ENCODE measurements at regions not wholly inside any gene's neighbourhood (a gene's known extent, or its start where the extent isn't known, plus 50 kb on each side); places are given as distances from the start of the nearest gene placed in this dataset.

- no peak overlapping the region for H3K4me3 ChIP-seq (ENCODE audit: low read length in 2 of 2)
- no peaks in the 10 kb centered on the region for H3K79me1 ChIP-seq (ENCODE audit: low read depth, low read length)
- no peak overlapping the region for H3K4ac ChIP-seq (ENCODE audit: low read length)
- no peaks in the 10 kb centered on the region for H3K9me3 ChIP-seq (replicated peaks in 1 of 2; ENCODE audit: control insufficient read depth in 2 of 2, insufficient read depth in 1 of 2, low read depth in 1 of 2, low read length in 2 of 2)
- H3K14ac ChIP-seq (ENCODE audit: low read length) = no peak overlapping the region
- no peak overlapping the region for H3K27ac ChIP-seq (replicated peaks; ENCODE audit: low read length)
- H4K91ac ChIP-seq (ENCODE audit: low read depth, low read length, poor library complexity) = no peak overlapping the region
- no peak overlapping the region for H2AFZ ChIP-seq (ENCODE audit: low read length)
- no peak overlapping the region for H3K23ac ChIP-seq (ENCODE audit: low read depth, low read length, poor library complexity)
- no peak overlapping the region for H2AK5ac ChIP-seq (ENCODE audit: low read depth, low read length)
- H2BK5ac ChIP-seq (ENCODE audit: low read length) = no peak overlapping the region
- no peak overlapping the region for H2BK15ac ChIP-seq (ENCODE audit: low read length)
- no peak overlapping the region for H2BK120ac ChIP-seq (ENCODE audit: low read depth, low read length)
- DNase-seq (ENCODE audit: low spot score) = no peak
- no peaks in the 10 kb centered on the region for H3K36me3 ChIP-seq (replicated peaks in 1 of 2; ENCODE audit: control insufficient read depth in 2 of 2, insufficient read depth in 2 of 2, low read length in 2 of 2)
- H4K8ac ChIP-seq (ENCODE audit: low read depth, low read length) = no peak overlapping the region
- no peak overlapping the region for H2BK12ac ChIP-seq (ENCODE audit: low read length)
- no peaks in the 10 kb centered on the region for H3K4me1 ChIP-seq (ENCODE audit: control insufficient read depth in 2 of 2, insufficient read depth in 1 of 2, low read depth in 1 of 2, low read length in 2 of 2)
- no peaks in the 10 kb centered on the region for H3K27me3 ChIP-seq (ENCODE audit: control insufficient read depth in 3 of 3, insufficient read depth in 3 of 3, low read depth in 1 of 3, low read length in 3 of 3)
- no CpG with 5 or more reads among the region's 7 CpGs for WGBS, 2 donors (ENCODE audit: extremely low coverage in 2 of 2, insufficient read length in 2 of 2, insufficient replicate concordance in 1 of 2)
- no peak overlapping the region for H3K9ac ChIP-seq (ENCODE audit: low read depth, low read length, poor library complexity)
- H3K4me2 ChIP-seq (ENCODE audit: insufficient read depth, low read length, poor library complexity, severe bottlenecking) = no peak overlapping the region
- no peak overlapping the region for H3K18ac ChIP-seq (ENCODE audit: low read length)
Observed at GRCh38 chr6:159642995-159643394, 50.0 kb downstream of the SOD2 start.

- H3K14ac ChIP-seq (ENCODE audit: low read length) = no peak overlapping the region
- H2BK12ac ChIP-seq (ENCODE audit: low read length) = no peak overlapping the region
- H3K18ac ChIP-seq (ENCODE audit: low read length) = no peak overlapping the region
- H3K4me1 ChIP-seq (ENCODE audit: control insufficient read depth in 2 of 2, insufficient read depth in 1 of 2, low read depth in 1 of 2, low read length in 2 of 2) = no peaks in the 10 kb centered on the region
- H3K27ac ChIP-seq (replicated peaks; ENCODE audit: low read length) = no peak overlapping the region
- no peak overlapping the region for H3K9ac ChIP-seq (ENCODE audit: low read depth, low read length, poor library complexity)
- no peak for DNase-seq (ENCODE audit: low spot score)
- H2BK120ac ChIP-seq (ENCODE audit: low read depth, low read length) = no peak overlapping the region
- no peaks in the 10 kb centered on the region for H3K36me3 ChIP-seq (replicated peaks in 1 of 2; ENCODE audit: control insufficient read depth in 2 of 2, insufficient read depth in 2 of 2, low read length in 2 of 2)
- H3K4me3 ChIP-seq (ENCODE audit: low read length in 2 of 2) = no peak overlapping the region
- no peaks in the 10 kb centered on the region for H3K9me3 ChIP-seq (replicated peaks in 1 of 2; ENCODE audit: control insufficient read depth in 2 of 2, insufficient read depth in 1 of 2, low read depth in 1 of 2, low read length in 2 of 2)
- H3K4me2 ChIP-seq (ENCODE audit: insufficient read depth, low read length, poor library complexity, severe bottlenecking) = no peak overlapping the region
- WGBS, 2 donors (ENCODE audit: extremely low coverage in 2 of 2, insufficient read length in 2 of 2, insufficient replicate concordance in 1 of 2) = no CpG with 5 or more reads among the region's 1 CpG
- H2BK15ac ChIP-seq (ENCODE audit: low read length) = no peak overlapping the region
- no peaks in the 10 kb centered on the region for H3K79me1 ChIP-seq (ENCODE audit: low read depth, low read length)
- H2BK5ac ChIP-seq (ENCODE audit: low read length) = no peak overlapping the region
- H2AFZ ChIP-seq (ENCODE audit: low read length) = no peak overlapping the region
- H3K27me3 ChIP-seq (ENCODE audit: control insufficient read depth in 3 of 3, insufficient read depth in 3 of 3, low read depth in 1 of 3, low read length in 3 of 3) = no peaks in the 10 kb centered on the region
- no peak overlapping the region for H3K23ac ChIP-seq (ENCODE audit: low read depth, low read length, poor library complexity)
- no peak overlapping the region for H4K8ac ChIP-seq (ENCODE audit: low read depth, low read length)
- H4K91ac ChIP-seq (ENCODE audit: low read depth, low read length, poor library complexity) = no peak overlapping the region
- no peak overlapping the region for H2AK5ac ChIP-seq (ENCODE audit: low read depth, low read length)
- H3K4ac ChIP-seq (ENCODE audit: low read length) = no peak overlapping the region
Observed at GRCh38 chr6:159642481-159642880, 50.6 kb downstream of the SOD2 start.

- H3K36me3 ChIP-seq (replicated peaks in 1 of 2; ENCODE audit: control insufficient read depth in 2 of 2, insufficient read depth in 2 of 2, low read length in 2 of 2) = no peaks in the 10 kb centered on the region
- no peak overlapping the region for H3K18ac ChIP-seq (ENCODE audit: low read length)
- no peak overlapping the region for H2BK12ac ChIP-seq (ENCODE audit: low read length)
- no peak overlapping the region for H3K23ac ChIP-seq (ENCODE audit: low read depth, low read length, poor library complexity)
- no peaks in the 10 kb centered on the region for H3K9me3 ChIP-seq (replicated peaks in 1 of 2; ENCODE audit: control insufficient read depth in 2 of 2, insufficient read depth in 1 of 2, low read depth in 1 of 2, low read length in 2 of 2)
- no peak overlapping the region for H4K91ac ChIP-seq (ENCODE audit: low read depth, low read length, poor library complexity)
- WGBS, 2 donors (ENCODE audit: extremely low coverage in 2 of 2, insufficient read length in 2 of 2, insufficient replicate concordance in 1 of 2) = no CpG with 5 or more reads among the region's 6 CpGs
- no peak overlapping the region for H4K8ac ChIP-seq (ENCODE audit: low read depth, low read length)
- H3K79me1 ChIP-seq (ENCODE audit: low read depth, low read length) = no peaks in the 10 kb centered on the region
- H2BK120ac ChIP-seq (ENCODE audit: low read depth, low read length) = no peak overlapping the region
- no peak overlapping the region for H2BK15ac ChIP-seq (ENCODE audit: low read length)
- no peak overlapping the region for H3K14ac ChIP-seq (ENCODE audit: low read length)
- no peak overlapping the region for H3K27ac ChIP-seq (replicated peaks; ENCODE audit: low read length)
- no peak overlapping the region for H2AK5ac ChIP-seq (ENCODE audit: low read depth, low read length)
- DNase-seq (ENCODE audit: low spot score) = no peak
- no peak overlapping the region for H3K4me3 ChIP-seq (ENCODE audit: low read length in 2 of 2)
- no peak overlapping the region for H2AFZ ChIP-seq (ENCODE audit: low read length)
- no peak overlapping the region for H3K9ac ChIP-seq (ENCODE audit: low read depth, low read length, poor library complexity)
- H2BK5ac ChIP-seq (ENCODE audit: low read length) = no peak overlapping the region
- H3K4ac ChIP-seq (ENCODE audit: low read length) = no peak overlapping the region
- no peak overlapping the region for H3K4me2 ChIP-seq (ENCODE audit: insufficient read depth, low read length, poor library complexity, severe bottlenecking)
- H3K4me1 ChIP-seq (ENCODE audit: control insufficient read depth in 2 of 2, insufficient read depth in 1 of 2, low read depth in 1 of 2, low read length in 2 of 2) = no peaks in the 10 kb centered on the region
- no peaks in the 10 kb centered on the region for H3K27me3 ChIP-seq (ENCODE audit: control insufficient read depth in 3 of 3, insufficient read depth in 3 of 3, low read depth in 1 of 3, low read length in 3 of 3)
Observed at GRCh38 chr6:159640722-159641482, 52.1 kb downstream of the SOD2 start.

- Histone ChIP-seq H4K8ac (ENCODE audit: low read depth, low read length) (no peak overlapping the region), H3K14ac (ENCODE audit: low read length) (no peak overlapping the region), H3K36me3 (replicated peaks in 1 of 2; ENCODE audit: control insufficient read depth in 2 of 2, insufficient read depth in 2 of 2, low read length in 2 of 2) (no peaks in the 10 kb centered on the region), H2BK15ac (ENCODE audit: low read length) (no peak overlapping the region), H3K23ac (ENCODE audit: low read depth, low read length, poor library complexity) (no peak overlapping the region), H3K4me1 (ENCODE audit: control insufficient read depth in 2 of 2, insufficient read depth in 1 of 2, low read depth in 1 of 2, low read length in 2 of 2) (no peaks in the 10 kb centered on the region), H3K4ac (ENCODE audit: low read length) (no peak overlapping the region), H3K27me3 (ENCODE audit: control insufficient read depth in 3 of 3, insufficient read depth in 3 of 3, low read depth in 1 of 3, low read length in 3 of 3) (no peaks in the 10 kb centered on the region), H2AFZ (ENCODE audit: low read length) (no peak overlapping the region), H3K18ac (ENCODE audit: low read length) (no peak overlapping the region), H2BK5ac (ENCODE audit: low read length) (no peak overlapping the region), H3K9ac (ENCODE audit: low read depth, low read length, poor library complexity) (no peak overlapping the region), H3K4me2 (ENCODE audit: insufficient read depth, low read length, poor library complexity, severe bottlenecking) (no peak overlapping the region), H3K27ac (replicated peaks; ENCODE audit: low read length) (no peak overlapping the region), H3K4me3 (ENCODE audit: low read length in 2 of 2) (no peak overlapping the region), H3K9me3 (replicated peaks in 1 of 2; ENCODE audit: control insufficient read depth in 2 of 2, insufficient read depth in 1 of 2, low read depth in 1 of 2, low read length in 2 of 2) (no peaks in the 10 kb centered on the region), H3K79me1 (ENCODE audit: low read depth, low read length) (no peaks in the 10 kb centered on the region), H2BK12ac (ENCODE audit: low read length) (no peak overlapping the region), H4K91ac (ENCODE audit: low read depth, low read length, poor library complexity) (no peak overlapping the region), H2BK120ac (ENCODE audit: low read depth, low read length) (no peak overlapping the region), H2AK5ac (ENCODE audit: low read depth, low read length) (no peak overlapping the region)
- WGBS, 2 donors (ENCODE audit: extremely low coverage in 2 of 2, insufficient read length in 2 of 2, insufficient replicate concordance in 1 of 2) = no CpG with 5 or more reads among the region's 2 CpGs
- no peak for DNase-seq (ENCODE audit: low spot score)
Observed at GRCh38 chr6:159640322-159640721, 52.7 kb downstream of the SOD2 start.

All from neuronal stem cell (in vitro differentiated cells).